Activated CD4-positive, alpha-beta T cell treated with anti-CD3 and anti-CD28 coated beads for 24 hours (primary cell): ENCODE measurements at regions not wholly inside any gene's neighbourhood (a gene's known extent, or its start where the extent isn't known, plus 50 kb on each side); places are given as distances from the start of the nearest gene placed in this dataset.

ENCODE experiments used
- DNase-seq, 2 donors: peaks; one replicate each; pipeline ENCODE4 v3.0.0-alpha.2; 2020; ENCODE audit warnings: low read depth in 2 of 2

GRCh38 chr7:16061630-16062029, 359.7 kb downstream of the CRPPA start:
- DNase-seq: no peak

DNA sequence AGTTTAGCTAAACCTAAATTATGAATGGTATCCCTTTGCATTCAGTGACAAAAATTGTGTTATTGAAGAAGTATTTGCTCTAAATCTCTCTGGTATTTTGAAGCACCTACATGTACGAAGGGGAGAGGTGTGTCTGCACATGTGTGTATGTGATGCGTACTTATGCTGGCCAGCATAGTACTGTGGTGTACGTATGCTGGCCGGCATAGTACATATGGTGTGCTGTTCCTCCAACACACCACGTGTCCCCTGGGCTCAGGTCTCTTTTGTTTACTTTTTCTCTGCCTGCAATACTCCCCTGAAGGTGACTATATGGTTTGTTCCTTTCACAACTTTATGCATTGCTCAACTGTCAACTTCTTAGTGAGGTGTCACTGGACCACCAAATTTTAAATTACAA, 360.3 kb downstream of the CRPPA start:
- no peak for DNase-seq

DNA sequence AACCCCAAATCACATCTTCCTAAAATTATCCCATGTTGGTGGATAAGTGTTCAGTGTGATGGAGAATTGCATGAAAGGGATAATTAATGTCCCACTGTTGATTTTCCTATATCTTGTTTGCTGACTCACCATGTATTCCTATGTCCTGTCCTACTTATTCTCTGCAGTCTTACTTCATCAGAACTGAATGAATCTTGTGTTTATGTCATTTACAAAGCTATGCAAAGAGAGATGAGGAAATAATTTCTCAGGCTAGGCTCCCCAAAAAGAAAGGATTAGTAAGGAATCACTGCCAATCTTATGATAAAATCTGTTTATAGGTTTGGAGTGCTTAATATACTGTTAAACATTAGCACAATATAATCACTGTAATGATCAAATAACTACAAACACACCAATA, 360.8 kb downstream of the CRPPA start:
- no peak for DNase-seq

DNA sequence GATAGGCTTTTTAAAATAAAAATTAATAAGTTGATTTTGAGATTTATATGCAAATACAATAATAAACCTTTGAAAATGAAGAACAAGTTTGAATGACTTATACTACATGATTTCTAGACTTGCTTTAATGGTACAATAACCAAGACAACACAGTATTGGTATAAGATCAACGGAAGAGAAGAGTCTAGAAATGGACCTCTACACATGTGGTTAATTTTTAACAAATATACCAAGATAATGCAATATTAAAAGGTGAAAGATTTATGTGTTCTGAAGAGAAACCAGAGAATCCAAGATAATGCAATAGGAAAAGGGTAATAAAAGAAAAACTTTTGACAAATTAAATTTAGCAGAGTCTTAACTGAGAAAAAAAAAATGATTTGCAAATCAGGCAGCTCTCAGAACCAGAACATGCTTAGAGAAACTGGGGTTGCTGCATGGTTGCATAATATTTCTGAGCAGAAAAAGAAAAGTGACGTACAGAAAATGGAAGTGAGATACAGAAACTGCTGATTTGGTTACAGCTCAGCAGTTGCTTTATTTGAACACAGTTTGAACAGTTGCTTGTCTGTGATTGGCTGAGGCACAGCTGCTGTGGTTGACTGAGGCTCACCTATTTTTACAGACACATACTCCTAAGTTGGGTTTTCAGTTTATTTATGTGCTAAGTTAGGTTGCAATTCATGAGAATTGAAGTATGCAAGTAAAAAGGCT, 365.9 kb downstream of the CRPPA start:
- no peak for DNase-seq

DNA sequence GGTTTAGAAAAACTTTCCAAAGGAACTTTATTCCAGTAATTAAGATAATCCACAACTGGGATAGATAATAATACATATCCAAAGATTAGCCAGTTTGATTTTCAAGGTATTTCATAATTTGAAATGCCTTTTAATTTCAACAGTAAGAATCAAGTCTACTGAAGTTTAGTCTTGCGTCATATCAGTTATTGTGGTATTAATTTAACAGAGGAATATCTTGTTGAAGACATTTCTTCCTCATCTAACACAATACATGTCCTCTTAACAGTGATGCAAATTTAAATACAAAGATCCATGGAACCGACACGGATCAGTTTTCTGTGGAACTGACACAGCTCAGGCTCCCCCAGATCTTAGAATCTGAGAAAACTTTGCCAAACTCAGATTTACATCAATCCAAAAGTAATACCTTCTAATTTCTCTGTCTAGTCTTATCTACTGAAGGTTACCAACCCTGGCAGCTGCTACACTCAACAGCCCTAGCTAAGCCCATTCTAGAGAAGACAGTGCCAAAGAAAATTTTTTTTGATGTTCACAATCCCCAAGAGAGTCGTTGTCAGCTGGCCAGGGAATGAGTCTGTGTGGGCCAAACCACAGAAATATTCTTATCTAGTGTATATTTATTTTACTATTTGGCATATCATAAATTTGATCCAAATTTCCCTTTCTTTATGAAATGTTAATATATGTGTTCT, 365.2 kb upstream of the MEOX2 start:
- DNase-seq: no peak

DNA sequence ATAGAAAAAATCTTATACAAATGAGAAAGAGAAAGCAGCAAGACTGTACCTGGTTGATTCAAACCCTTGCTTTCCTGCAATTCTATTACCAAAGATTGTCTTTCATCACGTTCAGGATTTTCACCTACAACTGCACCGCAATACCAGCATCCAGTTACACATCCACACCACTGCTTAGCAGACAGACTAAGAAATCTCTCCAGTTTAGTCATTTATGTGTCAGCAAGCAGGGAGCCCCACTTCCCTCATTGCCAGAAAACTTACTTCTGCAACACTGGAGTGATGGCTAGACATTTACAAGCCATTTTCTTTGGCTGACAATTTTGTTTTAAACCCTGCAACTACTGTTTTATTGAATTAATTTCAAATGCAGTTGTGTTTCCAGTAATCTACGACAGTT, 359.6 kb upstream of the MEOX2 start:
- no peak for DNase-seq

DNA sequence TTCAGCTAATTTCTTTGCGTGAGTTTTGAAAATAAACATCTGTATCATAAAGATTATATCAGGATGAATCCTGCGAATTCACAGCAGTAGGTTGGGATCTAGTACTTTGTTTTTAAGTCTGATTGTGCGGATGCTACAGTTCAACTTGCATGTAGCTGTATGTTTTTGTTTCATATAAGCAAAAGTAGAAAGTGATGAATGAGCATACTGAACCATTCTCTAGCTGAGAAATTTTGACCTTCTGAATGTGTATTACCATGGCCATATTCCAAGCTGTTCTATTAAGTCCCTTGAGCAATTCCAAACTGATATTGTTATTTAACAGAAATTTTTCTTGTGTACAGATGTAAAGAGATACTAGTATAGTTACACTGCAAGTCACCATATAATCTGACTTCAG, 358.8 kb upstream of the MEOX2 start:
- DNase-seq: no peak

DNA sequence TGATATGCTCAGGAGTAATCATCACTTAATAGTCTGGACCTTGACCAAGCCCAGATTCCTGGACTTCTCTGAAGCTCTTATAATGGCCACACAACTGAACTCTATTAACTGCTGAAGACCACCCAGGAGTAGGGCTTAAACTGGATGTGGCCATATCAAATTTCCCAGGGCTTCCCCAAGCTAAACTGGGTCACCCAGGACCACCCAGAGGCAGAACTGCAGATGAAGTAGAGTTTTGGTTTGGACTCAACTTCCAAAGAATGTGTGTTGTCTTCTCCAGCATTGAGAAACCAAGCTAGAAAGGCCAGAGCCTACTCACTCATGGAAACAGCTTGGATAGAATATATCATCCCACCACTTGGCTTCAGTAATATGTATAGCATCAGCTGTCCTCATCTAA, 358.2 kb upstream of the MEOX2 start:
- DNase-seq: no peak

GRCh38 chr7:16040346-16040745, 353.9 kb upstream of the MEOX2 start:
- no peak for DNase-seq

- no peak for DNase-seq
These were observed 352.4 kb upstream of the MEOX2 start for GRCh38 chr7:16038906-16039305.

- no peak for DNase-seq
These were observed 348.9 kb upstream of the MEOX2 start for GRCh38 chr7:16035392-16035791.

- DNase-seq: no peak
These were observed 348.4 kb upstream of the MEOX2 start for GRCh38 chr7:16034866-16035265.

DNA sequence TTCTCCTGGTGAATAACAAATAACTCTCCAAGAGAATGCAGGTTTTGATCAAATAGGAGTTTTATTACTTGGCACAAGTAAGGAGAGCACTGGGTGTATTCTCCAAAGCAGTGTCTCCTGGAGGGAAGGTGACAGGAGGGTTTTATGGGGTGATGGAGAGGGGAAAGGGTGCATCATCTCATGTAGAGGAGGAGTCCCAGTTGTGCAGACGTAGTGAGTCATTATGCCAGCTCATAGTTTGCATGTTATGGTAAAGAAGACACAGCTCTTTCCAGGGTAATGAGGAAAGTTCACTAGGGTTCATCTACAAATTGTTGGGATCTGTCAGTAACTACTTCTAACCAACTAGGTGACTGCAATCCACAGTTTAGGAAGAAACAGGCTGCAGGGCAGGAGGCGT, 347.9 kb upstream of the MEOX2 start:
- no peak for DNase-seq

GRCh38 chr7:16033233-16033632, 346.8 kb upstream of the MEOX2 start:
- DNase-seq: no peak

GRCh38 chr7:16028636-16029035, 342.2 kb upstream of the MEOX2 start:
- DNase-seq: no peak

DNA sequence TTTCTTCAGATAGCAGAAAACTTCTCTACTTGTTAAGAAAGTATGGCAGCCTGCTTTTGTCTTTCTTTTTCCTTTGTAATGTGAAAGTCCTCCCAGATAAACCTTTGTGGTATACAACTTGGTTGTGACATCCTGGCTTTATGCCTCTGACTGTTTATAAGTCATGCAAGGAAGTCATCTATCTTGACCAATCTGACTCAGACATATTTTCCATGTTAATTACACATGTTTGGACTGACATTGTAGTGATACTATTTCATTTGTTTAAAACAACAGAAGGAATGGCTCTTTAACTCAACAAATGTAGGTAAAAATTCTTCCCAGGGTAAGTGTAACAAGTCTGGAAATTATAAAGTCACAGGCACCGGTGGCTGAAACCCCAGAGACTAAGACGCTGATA, 341.6 kb upstream of the MEOX2 start:
- DNase-seq: no peak

- no peak for DNase-seq
These were observed 340.9 kb upstream of the MEOX2 start for GRCh38 chr7:16027396-16027795.

DNA sequence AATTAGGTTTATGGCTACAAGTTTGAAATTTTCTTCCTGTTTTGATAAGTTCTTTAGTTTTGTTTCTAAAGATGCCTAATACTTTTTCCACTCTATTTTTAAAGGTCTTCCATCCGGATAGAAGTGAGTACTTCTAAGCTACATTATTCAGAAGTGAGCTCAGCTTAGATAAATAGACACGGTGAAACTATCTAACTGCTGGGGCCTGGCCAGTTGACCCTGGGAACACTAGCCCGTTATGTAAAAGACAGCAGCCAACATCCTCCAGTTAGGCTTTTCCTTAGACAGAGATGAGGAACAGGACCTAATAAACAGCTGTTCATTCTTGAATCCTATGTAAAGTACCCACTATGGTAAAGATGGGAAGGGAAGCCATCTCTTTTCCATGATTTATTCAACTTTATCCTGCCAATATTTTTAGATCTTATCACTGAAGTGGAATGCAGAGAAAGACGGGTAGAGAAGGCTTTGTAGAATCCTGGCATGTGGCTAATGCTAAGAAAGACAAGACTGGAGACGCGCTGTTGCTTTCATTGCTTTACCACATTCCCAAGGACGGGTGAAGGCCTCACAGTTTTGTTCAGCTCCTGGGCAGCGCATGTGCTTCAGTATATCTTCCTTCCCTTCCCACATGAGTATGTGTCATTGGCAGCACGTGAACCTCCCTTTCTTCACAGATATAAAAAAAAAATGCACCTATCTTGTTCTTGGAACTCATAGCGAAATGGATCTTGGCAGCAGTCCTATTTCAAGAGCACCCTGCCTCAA, 340.0 kb upstream of the MEOX2 start:
- no peak for DNase-seq

DNA sequence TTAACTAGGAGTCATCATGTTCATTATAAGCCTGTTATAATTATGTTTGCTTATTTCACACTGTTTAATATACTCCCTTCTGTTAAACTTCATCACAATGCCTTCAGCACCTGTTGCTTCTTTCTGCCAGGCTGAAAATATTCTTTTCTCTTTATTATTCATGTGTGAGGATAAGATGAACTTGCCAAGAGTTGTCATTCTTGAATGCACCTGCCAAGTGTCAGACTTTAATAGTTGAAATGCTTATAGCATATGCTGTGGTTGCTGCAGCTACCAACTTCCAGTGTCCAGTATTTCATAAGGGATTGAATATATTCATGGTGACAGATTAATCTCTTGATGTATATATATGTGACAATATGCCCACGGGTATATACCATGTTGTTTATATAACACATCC, 339.2 kb upstream of the MEOX2 start:
- no peak for DNase-seq

- no peak for DNase-seq
These were observed 337.0 kb upstream of the MEOX2 start for GRCh38 chr7:16023503-16023902.

- DNase-seq: no peak
These were observed 336.6 kb upstream of the MEOX2 start for GRCh38 chr7:16023046-16023445.

DNA sequence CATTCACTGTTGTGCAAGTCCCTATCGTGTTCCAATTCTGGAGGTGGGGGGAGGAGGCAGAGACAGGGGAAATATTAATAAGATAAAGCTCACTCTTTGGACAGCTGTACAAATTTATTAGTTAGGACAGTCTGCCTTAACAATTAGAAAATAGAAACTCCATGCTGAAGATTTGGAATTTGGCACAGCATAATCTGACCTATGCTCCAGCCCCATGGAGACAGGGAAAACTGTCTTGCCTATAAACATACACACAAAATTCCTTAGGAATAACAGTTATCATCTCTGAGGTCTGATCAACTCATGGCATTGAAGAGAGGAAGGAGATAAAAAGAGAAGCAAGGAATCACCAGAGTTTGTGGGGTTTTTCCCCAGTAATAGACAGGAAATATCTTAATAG, 335.4 kb upstream of the MEOX2 start:
- no peak for DNase-seq

DNA sequence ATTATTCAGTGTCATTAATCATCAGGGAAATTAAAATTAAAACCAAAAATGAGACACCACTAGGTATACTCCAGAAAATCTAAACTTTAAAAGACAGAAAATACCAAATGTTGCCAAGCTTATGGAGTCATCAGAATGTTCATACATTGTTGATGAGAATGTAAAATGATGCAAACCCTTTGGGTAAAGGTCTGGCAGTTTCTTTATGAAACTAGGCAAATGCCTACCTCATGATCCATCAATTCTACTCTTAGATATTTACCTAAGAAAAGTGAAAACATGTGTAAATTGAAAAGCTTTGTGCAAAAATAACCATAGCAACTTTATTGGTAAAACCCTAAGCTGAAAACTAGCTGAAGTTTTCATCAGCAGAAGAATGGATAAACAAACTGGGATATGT, 329.5 kb upstream of the MEOX2 start:
- DNase-seq: no peak
